GM19395 (cell line): ENCODE measurements at regions not wholly inside any gene's neighbourhood (a gene's known extent, or its start where the extent isn't known, plus 50 kb on each side); places are given as distances from the start of the nearest gene placed in this dataset.
A peak's percentile ranks its signal among the peaks of the same experiment; 100 is the strongest.
"Not testable (repeated sequence)": the region's sequence is repeated elsewhere in the genome, so short reads cannot be mapped to it uniquely, and the experiment has no call there.

Experiments used
- ATAC-seq: cut with Tn5 transposase; IDR thresholded peaks from one replicate; pipeline ENCODE4 v1.9.1; 2021; ENCODE audit warnings: mild to moderate bottlenecking, moderate library complexity; ENCODE audit not compliant: unreplicated experiment

DNA sequence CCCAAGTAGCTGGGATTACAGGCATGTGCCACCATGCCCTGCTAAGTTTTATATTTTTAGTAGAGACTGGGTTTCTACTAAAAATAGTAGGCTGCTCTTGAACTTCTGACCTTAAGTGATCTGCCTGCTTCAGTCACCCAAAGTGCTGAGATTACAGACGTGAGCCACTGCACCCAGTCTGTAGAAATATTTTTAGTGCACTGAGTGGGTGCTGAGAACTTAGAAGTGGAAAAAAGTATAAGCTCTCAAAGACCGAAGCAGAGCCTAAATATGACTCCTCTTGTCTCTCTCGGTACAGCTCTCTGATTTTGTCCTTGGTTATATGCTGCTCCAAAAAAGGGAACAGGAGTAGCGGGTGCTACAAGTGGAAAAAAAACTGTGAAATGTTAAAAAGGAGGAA lies 353.8 kb upstream of the IZUMO3 start:
- ATAC-seq, result no peak

DNA sequence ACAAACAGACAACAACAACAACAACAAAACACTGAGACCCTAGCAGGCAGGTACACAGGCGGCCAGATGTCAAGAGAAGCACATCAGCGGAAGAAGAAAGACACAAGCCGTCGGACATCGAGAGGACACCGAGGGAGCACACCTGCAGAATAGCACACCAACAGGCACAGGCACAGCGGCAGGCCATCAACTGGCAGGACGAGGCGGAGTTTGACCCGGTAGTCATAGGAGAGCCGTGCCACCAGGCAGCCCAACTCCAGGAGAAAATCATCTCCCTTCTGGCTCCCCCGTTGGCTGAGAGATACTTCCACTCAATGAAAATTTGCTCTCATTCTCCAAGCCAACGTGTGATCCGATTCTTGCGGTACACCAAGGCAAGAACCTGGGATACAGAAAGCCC lies 352.1 kb upstream of the IZUMO3 start:
- ATAC-seq, result no peak

DNA sequence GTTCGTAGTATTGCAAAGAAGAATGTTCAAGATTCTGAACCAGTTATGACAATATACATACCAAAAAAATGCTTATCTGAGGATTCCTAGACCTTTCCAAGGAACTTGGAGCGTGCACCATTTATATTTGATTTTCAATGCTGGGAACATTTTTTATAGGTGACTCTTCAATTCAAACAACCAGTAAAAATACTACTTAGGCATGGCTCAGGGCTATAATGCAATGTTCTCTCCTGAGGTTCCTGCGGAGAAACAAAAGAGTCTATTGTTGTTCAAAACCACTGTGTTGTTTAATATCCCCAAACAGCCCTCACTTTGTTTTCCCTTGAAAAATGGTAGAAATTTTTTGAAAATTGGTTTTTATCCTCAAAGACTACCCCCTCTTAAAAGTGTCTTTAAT lies 335.7 kb upstream of the IZUMO3 start:
- ATAC-seq, result no peak

- ATAC-seq, result no peak
These were observed 333.9 kb upstream of the IZUMO3 start for GRCh38 chr9:24879591-24879990.

DNA sequence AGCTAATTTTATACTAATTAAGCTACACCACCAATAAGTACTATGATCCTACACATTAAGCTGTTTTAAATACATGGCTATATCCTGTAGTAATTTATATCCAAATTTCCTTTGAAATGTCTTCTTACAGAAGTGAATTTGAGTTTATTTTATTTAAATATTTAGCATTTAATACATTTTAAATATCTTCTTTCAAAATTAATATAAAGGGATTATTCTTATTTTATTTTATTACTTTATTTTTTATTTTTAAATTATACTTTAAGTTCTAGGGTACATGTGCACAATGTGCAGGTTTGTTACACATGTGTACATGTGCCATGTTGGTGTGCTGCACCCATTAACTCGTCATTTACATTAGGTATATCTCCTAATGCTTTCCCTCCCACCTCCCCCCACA lies 310.9 kb upstream of the IZUMO3 start:
- ATAC-seq, result not testable (repeated sequence)

DNA sequence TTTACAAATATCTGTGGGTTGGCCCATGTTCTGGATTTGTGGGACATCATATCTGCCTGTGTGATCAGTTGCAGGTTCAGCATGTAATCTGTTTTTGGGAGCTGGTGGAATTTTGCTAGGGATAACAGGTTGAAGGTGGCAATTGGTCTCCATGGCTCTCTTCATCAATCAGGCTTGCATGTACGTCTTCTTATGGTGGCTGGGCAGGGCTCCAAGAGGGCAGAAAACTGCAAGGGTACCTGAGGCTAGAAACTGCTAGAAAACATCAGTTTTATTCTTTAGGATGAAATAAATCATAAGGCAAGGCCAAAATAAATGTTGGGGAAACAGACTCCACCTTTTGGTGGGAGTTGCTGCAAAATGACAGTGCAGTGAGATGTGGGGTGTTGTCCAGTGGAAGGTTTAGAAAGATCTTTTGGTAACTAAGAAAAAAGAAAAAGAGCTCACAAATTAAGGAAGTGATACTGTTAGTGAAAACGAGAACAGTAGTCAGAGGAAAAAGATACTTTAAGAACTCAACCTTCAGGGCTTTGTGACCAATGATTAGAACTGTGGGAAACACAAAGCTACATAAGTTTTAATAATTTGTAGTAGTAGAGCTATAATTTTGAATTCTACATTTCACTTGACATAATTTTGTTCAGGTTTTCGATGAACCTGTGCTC lies 300.7 kb upstream of the IZUMO3 start:
- ATAC-seq, result peak; percentile 87

DNA sequence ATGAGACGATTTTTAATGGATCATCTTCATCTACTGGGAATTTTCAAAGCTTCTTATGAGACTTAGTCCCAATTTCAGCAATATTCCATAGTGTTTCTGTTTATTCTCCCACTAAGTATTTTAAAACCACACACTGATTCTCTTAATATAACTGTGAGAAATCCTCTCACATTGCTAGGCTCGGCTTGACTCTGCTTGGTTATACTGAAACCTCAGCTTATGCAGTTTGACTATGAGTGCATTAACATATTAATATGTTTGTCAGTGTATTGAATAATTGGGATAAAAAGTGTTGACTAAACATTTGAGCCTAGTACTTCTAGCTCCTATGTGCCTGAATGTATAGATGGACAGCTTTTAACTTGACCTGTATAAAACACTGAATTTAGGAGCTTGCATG lies 298.5 kb upstream of the IZUMO3 start:
- no peak for ATAC-seq

DNA sequence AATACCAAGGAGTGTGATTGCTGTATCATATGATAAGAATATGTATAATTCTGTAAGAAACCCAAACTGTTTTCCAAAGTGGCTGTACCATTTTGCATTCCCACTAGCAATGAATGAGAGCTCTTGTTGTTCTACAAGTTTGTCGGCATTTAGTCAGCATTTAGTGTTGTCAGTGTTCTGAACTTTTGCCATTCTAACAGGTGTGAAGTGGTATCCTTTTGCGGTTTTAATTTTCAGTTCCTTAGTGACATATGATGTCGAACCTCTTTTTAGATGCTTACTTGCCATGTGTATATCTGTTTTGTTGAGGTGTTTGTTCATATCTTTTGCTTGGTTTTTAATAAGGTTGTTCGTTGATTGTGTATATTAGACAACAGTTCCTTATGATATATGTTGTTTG lies 296.3 kb upstream of the IZUMO3 start:
- ATAC-seq, result no peak

DNA sequence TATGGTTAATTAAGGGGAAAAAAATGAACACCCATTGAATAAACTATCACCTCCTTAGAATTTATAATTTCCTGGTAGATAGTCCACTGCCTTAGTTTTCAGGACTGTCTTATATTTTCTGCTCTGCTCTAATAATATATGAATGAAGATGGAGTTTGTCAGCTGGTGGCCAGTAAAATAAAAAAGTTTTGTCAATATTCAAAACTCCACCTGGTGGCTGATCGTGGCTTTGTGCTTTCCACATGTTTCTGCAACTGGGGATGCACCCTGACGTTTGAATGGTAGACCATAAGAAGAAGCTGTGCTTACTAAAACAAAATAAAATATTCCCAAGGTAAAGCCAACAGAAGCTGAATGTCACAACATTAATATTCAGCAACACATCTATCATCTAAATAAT lies 286.6 kb upstream of the IZUMO3 start:
- no peak for ATAC-seq

GRCh38 chr9:24828687-24829086 lies 283.0 kb upstream of the IZUMO3 start:
- no peak for ATAC-seq

DNA sequence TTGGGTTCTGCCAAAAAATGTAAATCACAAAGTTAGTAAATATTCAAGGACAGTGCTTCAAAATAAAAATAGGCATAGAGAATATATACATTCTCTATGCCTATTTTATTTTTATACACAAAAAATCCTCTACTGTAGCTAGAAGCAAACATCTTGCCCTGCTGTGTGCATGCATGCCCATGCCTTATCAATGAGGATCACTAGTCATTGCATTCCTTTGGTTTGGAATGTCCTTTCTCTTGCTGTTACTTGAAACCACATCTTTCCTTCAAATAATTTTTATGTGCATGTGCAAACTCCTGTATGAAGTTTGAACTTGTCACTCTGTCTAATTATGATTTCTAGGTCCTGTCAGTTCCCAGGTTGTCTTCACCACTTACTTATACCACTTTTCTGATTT lies 278.9 kb upstream of the IZUMO3 start:
- ATAC-seq, result no peak

DNA sequence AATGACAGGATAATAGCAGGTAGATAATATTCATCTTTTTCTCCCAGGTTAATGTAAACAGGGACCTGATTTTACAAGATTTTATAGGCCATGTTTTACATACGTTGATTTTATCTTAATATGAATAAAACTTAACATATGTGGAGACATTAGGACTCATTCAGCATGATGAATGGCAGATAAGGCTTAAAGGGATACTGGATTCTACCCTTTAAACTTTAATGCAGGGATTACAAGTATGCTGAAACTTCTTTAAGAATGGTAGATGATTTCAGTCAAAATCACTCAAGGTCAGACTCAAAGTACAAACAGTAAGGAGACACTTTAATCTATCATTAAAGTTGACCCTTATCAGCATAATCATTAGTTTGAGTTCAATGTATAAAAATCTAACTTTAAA lies 274.5 kb upstream of the IZUMO3 start:
- ATAC-seq, result no peak

GRCh38 chr9:24817756-24818155 lies 272.1 kb upstream of the IZUMO3 start:
- no peak for ATAC-seq

DNA sequence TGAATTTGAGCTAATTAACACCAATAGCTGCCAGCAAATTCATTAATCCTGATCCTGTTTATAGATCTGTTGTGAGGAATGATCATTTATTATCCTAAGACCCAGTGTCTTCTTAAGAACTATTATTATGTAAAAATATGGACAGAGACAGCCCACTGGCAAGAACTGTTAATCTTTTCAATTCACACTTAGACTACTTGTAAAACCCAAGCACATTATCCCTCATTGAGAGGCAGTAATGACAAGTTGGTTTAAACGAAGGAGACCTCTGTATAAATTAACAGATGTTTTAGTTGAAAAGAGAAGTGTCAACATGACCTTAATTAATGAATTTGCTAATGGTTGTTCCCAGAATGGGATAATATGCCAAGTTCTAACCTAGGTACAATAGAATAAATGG lies 270.3 kb upstream of the IZUMO3 start:
- ATAC-seq, result no peak

DNA sequence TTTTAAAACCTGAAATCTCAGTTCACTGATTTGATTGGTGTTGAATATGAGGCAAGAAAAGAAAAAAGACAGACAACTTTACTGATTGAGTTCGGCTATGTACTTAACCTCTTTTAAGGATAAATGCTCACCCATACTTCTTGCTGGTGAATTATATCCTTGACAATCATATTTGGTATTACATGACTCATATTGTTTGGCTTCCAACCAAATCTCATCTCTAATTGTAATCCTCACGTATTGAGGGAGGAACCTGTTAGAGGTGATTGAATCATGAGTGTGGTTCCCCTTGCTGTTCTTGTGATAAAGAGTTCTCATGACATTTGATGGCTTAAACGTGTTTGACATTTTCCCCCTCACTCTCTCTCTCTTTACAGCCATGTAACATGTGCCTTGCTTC lies 255.6 kb upstream of the IZUMO3 start:
- no peak for ATAC-seq

DNA sequence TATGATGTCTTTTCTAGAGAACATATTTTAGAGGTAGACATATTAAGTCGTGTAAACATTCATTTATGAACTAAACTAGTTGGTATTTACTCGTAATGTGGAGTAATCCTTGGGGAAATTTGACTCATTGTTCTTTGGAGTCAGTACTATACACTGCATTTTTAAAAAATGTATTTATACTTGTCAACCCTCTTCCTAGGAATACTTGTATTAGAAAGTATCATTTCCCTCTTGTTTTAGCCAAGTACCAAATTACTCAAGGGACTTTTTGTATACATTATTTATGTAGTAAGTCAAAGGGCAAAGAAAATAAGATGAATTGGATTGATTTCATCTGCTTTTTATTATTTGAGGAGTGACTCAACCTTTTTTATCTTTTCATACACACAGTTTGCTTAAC lies 248.1 kb upstream of the IZUMO3 start:
- no peak for ATAC-seq

- ATAC-seq, result no peak
These were observed 230.5 kb upstream of the IZUMO3 start for GRCh38 chr9:24776226-24776625.

GRCh38 chr9:24774199-24774598 lies 228.5 kb upstream of the IZUMO3 start:
- ATAC-seq, result not testable (repeated sequence)

DNA sequence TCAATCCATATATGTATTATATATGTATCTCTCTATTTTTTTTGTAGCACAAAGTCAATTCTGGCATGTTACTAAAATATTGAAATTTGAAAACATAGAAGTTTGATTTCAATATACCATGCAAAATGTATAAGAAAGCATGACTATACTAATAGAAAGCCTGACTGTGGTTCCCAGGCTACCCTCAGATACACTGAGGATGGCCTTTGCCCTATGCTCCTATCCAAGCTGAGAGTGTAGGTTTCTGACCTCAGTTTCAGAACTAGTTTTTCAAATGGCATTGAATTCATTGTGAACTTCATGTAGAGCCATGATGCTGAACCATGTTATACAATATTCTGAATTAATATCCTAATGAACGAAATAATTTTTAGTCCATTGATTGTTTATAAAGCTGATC lies 220.4 kb upstream of the IZUMO3 start:
- ATAC-seq, result no peak

GRCh38 chr9:24765025-24765756 lies 219.5 kb upstream of the IZUMO3 start:
- no peak for ATAC-seq

DNA sequence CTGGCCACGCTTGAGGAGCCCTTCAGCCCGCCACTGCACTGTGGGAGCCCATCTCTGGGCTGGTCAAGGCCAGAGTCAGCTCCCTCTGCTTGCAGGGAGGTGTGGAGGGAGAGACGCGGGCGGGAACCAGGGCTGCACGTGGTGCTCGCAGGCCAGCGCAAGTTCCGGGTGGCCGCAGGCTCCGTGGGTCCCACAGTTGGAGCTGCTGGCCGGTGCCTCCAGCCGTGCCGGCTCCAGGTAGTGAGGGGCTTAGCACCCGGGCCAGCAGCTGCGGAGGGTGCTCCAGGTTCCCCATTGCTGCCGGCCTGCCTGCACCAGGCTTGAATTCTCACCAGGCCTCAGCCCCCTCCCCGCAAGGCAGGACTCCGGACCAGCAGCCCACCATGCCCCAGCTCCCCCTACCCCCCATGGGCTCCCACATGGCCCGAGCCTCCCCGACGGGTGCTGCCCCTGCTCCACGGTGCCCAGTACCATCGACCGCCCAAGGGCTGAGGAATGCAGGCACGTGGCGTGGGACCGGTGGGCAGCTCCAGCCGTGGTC lies 192.8 kb upstream of the IZUMO3 start:
- ATAC-seq, result no peak

DNA sequence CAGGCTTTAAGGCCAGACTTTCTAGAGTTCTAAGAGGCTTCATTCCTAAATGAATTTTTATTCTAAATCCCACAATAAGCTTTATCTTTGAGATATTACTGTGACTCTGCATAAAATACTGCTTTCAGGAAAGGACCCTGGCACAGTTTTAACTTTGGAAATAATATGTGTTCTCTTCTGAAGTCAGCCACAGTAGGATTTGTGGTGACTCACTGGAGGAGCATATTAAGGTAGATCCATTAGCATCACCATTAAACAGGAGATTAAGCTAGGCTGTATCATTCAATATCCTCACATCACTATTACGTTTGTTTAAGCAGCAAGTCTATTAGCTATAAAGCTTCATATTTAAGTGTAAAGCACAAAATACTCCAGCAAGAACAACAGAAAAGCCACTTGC lies 186.1 kb upstream of the IZUMO3 start:
- ATAC-seq, result no peak

GRCh38 chr9:24721621-24722020 lies 175.9 kb upstream of the IZUMO3 start:
- ATAC-seq, result no peak
